GM18520 (cell line): ENCODE measurements at regions not wholly inside any gene's neighbourhood (a gene's known extent, or its start where the extent isn't known, plus 50 kb on each side); places are given as distances from the start of the nearest gene placed in this dataset.

Source experiments
- ATAC-seq: cut with Tn5 transposase; IDR thresholded peaks from one replicate; pipeline ENCODE4 v1.9.1; 2021; ENCODE audit not compliant: unreplicated experiment

DNA sequence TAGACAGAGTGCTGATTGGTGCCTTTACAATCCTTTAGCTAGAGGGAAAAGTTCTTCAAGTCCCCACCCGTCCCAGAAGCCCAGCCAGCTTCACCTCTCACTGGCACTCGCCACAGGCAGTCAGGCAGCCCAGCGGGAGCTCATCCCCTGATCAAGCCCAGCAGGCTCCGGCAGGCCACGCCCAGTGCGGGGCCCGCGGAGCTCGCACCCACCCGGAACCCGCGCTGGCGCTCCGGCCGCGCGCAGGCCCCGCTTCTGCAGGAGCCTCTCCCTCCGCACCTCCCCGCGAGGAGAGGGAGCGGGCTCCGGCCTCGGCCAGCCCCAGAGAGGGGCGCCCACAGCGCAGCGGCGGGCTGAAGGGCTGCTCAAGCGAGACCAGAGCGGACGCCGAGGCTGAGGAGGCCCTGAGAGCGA, 202.4 kb upstream of the PDGFD start:
- no peak for ATAC-seq

DNA sequence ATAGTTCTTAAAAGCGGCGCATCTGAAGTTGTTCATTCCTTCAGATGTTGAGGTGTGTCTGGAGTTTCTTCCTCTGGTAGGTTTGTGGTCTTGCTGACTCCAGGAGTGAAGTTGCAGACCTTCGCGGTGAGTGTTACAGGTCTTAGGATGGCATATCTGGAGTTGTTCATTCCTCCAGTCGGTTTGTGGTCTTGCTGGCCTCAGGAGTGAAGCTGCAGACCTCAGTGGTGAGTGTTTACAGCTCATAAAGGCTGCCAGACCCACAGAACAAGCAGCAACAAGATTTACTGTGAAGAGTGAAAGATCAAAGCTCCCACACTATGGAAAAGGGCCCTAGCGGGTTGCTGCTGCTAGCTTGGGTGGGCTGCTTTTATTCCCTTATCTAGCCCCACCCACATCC, 201.7 kb upstream of the PDGFD start:
- no peak for ATAC-seq

DNA sequence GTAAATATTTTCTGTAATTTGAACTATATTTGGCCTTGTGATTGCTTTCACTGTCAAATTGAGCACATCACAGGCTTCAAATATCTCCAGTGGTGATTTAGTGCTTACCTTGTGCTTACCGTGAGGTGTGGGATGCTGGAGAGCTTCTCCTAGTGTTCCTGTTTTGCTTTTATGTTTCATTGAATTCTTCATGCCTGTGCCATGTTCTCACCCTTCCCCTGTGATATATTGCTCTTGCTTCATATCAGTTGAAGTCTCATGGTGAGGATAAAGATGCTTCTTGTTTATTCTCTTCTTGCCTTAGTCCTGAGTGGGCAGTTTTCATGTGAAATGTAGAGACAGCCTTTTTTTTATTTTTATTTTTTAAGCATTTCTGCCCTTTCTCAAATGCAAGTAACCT, 198.0 kb upstream of the PDGFD start:
- ATAC-seq: no peak

DNA sequence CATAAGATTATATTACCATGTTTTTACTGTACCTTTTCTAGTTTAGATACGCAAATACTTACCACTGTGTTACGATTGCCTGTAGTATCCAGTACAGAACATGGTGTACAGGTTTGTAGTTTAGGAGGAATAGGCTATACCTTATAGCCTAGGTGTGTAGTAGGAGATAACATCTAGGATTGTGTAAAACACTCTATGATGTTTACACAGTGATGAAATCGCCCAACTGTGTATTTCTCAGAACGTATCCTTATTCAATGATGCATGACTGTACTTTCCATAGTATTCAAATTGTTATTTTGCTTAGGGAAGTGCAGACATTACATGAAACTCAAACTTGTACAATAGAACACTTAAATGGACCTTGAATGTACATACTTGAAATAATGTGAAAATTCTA, 188.1 kb upstream of the PDGFD start:
- ATAC-seq: no peak

DNA sequence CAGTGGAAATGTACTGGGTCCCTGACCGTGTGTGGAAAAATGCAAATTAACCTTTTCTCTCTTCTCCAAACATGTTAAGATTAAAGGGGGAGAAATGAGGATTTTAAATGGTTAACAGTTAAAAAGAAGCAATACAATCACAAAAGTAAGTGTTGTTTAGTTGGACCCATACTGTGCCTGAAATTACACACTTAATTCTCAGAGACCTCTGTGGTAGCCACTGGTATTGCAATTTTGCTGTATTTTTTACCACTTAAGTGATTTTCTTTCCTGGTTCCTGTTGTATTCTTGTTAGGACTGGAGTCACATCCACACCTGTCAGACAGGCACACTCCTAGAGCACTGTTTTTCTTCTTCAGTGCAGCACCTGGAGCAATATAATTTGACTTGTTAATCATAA, 179.6 kb upstream of the PDGFD start:
- ATAC-seq: no peak

DNA sequence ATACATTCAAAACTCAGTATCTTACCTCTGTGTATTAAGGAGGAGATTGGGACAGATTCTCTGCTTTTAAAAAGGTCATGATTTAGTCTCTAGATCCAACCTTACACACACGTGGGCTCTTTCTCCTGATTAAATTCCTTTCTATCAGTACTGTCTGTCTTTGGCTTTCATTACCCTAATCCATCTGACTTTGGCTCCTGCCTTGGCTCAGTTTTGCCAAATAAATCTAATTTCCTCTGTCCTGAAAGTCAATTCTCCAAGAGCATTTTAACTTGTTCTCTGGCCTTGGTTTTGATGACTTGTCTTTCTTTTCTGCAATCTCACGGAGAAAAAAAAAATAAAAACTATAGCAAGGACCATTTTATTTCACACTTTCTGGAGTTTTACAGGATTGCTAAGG, 176.6 kb upstream of the PDGFD start:
- ATAC-seq: no peak

DNA sequence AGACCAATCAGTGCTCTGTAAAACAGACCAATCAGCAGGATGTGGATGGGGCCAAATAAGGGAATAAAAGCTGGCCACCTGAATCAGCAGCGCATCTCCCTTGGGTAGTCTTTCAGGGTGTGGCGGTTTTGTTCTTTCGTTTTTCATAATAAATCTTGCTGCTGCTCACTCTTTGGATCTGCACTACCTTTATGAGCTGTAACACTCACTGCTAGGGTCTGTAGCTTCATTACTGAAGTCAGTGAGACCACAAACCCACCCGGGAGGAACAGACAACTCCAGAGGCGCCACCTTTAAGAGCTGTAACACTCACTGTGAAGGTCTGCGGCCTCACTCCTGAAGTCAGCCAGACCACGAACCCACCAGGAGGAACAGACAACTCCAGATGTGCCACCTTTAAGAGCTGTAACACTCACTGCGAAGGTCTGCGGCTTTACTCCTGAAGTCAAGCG, 175.5 kb upstream of the PDGFD start:
- ATAC-seq: no peak

DNA sequence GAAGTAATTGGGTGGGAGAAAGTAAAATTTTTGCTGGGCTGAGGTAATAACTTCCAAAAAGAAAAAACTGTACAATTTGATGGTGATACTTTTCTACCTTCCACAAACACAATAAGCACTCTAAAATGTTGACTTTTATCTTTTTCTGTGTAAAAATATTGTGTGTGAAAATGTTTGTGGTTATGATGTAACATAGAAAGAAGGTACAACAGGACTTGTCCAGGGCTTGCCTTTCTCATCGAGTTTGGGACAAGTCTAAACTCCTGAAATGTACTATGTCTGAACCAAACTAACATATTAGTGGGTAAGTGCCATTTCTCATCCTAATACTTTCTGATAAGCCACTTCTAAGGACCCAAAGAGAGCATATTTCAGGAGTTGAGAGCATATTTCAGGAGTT, 174.2 kb upstream of the PDGFD start:
- no peak for ATAC-seq

DNA sequence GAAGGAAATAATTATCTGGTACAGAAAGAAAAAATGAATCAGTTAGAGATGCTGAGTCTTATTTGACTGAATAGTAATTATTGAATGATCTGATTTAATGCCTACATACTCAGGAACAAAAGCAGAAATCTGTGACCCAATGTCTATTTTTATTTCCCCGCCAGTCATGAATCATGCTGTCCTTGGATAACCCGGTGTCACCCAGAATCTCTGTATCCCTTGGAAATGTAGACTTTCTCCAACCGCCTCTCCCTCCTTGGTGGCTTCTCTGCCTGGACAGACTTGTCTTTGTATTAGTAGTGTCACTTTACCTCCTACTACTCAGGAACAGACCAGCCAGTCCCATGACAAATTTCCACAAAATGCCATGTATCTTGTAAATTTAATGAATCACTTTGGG, 173.3 kb upstream of the PDGFD start:
- no peak for ATAC-seq

DNA sequence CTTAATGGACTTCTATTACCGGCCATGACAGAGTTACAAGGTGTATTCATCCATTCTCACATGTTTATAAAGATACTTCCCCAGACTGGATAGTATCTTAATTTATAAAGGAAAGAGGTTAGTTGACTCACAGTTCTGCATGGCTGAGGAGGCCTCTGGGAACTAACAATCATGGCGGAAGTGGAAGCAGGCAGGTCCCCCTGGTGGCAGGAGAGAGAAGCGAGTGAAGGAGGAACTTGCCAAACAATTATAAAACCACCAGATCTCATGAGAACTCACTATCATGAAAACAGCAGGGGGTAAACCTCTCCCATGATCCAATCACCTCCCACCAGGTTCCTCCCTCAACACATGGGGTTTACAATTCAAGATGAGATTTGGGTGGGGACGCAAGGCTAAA, 170.0 kb upstream of the PDGFD start:
- ATAC-seq: no peak

DNA sequence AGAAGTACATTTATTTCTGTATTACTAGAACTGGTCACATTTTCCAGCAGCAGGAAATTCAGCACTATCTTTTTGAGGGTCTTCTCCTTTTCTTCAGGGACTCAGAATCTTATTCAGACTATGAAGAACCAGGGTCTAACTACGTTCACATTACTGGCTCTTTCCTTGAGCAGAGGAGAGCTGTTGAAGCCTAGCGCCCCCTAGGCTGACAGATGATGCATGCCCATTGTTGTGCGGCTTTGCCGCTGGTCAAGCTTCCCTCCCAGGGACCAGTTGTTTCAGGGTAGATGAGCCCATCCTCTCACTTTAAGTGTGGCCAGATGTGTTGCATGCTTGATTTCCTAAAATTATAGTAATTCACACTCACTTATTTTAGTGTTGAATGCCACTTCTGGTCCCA, 168.2 kb upstream of the PDGFD start:
- no peak for ATAC-seq

DNA sequence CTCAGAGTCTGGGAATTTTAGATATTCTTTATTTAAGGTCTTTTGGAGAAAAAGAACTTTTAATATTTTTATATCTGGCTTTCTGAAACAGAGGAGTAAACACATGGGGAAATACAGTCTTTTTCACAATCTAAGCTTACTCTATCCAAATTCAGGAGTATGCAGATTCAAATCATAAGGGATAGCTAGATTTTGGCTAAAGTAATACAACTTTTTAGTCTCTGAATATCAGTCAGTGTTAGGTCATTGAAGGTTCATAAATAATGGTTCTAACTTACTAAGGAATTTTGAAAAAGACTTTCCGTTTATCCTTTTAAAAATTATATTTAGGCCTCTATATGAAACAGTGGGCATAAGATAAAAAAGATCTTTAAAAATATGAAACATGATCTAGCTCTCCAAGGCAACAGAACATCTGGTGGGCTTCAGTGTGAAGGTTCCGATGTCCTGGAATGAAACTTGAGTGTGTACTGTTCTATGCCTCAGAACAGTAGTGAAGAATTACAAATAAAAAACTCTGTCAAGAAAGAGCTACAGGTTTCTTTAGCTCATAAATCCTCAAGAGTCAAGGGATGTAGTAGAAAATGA, 165.2 kb upstream of the PDGFD start:
- no peak for ATAC-seq

DNA sequence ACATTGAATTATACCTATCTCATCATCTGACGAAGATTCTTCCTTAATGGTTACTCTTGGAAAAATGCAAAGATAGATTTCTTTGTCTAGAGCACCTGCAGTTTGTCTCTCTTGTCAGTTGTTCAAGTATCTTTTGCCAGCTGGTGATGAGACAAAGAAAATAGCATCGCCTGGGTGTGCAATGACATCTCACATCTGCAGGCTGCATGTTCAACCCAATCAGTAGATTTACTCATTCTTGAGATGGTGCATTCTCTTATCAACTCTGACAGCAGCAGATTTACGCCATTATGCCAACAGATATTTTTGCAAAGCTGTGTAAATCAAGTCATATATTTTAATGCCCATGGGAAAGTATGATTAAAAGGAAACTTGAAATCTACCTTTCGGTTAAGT, 164.6 kb upstream of the PDGFD start:
- no peak for ATAC-seq

DNA sequence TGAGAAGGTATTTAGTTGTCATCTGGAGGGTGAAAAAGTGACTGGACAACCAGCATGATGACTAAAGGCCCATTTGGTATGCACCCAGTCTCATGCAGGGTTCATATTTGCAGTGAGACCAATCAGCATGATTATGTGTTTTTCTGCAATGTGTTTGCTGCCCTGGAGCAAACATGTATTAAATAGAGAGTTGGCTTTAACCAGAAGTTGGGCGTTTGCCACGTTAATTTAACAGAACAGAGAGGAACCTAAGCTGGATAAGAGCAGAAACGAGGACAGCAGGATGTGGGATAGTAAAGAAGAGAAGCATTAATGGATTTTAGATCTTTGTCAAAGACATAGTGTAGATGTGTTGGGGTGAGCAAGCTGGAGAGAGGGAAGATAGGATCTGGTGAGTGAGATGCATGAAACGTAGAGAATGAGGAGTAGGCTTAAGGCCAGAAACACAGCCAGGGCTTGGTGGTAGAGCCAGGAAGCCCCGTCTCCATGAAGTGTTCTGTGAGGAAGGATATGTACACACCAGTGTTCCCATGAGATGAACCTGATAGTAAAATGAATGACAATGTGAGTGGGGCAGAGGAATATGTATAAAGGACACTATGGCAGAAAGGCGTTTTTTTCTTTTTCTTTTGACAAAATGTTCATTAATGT, 164.0 kb upstream of the PDGFD start:
- no peak for ATAC-seq

DNA sequence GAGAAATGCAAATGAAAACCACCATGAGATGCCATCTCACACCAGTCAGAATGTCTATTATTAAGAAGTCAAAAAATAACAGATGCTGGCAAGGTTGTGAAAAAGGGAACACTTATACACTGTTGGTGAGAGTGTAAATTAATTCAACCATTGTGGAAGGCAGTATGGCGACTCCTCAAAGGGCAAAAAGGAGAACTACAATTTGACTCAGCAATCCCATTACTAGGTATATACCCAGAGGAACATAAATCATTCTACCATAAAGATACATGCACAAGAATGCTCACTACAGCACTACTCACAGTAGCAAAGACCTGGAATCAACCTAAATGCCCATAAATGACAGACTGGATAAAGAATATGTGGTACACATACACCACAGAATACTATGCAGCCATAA, 161.1 kb upstream of the PDGFD start:
- ATAC-seq: no peak

DNA sequence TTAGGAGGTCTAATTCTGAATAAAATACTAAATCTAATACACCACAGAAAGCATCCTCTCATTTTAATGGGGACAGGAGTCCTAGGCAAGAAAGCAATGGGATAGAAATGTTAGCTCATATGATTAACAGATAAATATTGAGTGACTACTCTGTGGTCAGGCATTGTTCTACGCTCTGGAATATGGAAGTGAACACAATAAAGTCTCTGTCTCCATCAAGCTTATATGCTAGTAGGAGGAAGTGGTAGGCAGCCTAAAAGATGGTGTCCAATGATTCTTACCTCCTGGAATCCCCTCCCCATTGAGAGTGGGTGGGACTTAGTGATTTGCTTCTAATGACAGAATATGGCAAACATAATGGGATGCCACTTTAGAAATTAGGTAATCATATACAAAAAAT, 160.3 kb upstream of the PDGFD start:
- ATAC-seq: no peak

DNA sequence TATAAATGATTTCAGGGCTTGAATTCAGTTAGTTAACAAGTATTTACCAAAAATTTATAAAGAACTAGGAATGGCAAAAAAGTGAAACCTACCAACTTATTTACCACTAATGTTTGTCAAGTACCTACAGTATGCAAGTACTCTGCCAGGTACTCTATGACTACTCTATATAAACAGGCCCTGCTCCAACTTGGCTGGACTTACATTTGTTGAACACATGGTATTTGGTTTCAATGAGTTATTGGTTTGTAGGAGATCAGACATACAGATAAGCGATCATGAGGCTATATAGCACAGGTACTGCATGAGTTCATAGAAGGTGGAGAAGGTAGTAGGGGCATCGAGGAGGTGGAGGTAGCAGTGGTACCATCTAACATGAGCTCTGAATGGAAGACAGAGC, 159.9 kb upstream of the PDGFD start:
- no peak for ATAC-seq

DNA sequence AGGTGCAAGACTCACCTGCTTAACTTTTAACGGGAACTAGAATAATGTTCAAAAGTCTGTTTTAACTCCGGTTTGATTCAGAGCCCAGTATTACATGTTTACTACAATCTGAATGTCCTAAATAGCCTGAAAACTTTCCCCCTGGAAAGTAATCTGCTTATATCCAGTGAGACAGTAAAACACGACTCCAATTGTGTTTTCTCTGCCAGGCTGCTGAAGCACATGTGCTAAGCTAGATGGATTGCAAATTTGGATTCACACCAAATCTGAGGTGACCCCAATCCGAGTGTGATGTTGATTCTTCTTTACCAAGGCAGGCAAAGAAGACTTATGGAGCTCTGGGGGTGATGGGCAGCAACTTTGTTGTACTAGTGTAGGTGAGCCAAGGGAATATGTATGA, 158.7 kb upstream of the PDGFD start:
- no peak for ATAC-seq

DNA sequence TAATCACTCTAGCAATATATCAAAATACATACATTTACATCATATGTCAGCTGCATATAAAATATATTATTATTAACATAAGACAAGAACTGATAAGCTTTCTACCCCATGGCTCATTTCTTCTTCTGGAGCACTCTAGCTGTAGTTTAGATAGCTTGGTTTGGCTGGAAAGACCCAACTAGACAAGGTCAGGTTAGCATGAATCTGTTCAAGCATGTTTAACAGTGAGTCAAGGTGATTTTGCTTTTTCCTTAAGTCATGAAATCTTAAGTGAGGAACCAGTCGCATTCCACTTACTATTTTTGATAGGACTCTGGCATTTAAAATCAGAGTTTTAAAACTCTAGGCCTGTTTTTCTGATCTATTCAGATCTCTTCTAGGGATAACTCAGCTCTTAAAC, 157.0 kb upstream of the PDGFD start:
- no peak for ATAC-seq

DNA sequence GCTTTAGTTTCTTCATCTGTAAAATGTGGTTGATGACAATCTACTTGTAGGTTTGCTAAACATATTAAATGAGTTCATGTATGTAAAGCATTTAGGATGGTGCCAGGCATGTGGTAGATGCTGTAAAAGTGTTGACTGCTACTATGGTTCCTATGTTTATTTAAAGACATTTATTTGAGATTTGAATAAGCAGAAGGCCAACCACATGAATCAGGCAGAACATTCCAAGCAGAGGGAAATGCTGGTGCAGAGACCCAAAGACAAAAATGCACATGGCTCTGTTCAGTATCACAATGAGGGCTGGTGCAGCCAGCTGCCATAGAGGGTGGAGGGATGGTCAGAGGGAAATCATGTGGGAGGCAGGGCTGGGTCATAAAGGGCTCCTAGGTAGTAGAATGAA, 156.2 kb upstream of the PDGFD start:
- ATAC-seq: no peak

DNA sequence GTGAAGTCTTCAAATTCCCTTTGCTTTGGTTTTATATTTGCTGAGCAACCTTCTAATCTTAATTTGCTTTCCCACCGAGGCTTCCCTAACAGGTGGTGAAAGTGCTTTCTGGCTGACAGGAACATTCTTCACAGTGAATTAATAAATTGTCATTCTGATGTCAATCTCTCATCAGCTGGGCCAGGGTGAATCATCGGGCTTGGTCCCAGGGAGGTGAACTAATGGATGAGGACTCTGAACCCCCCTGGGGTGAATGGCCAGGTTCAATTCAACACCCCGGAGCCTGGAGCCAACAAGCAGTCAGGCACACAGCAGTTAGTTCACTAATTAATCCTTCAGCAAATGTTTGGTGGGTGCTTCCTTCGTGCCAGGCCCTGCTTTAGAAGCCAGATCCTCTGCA, 155.4 kb upstream of the PDGFD start:
- no peak for ATAC-seq

DNA sequence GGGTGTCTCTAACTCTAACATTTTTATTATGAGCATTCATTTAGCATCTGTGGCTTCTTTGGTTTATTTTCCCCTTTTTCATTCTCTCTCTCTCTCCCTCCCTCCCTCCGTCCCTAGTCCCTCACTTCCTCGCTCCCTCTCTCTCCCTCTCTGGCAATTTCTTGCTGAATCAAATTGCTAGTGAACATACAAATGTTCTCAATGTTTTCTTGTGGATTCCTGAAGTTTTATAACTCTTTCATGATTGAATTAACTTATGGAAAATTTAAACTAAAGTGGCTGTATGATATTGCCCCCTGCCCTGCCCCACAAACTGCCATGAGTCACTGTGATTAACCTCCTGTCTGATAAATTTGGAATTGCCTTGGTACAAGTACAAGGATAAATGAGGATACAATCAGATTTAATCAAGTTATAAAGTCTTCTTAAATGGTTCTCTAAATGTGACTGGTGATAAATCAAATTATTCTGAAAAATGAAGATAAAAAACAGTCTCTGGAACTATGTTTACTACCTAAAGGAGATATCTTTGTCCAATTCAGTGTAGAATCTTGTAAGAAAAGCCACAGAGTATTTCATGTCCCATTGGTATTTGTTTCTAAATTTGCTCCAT, 143.0 kb upstream of the PDGFD start:
- no peak for ATAC-seq

DNA sequence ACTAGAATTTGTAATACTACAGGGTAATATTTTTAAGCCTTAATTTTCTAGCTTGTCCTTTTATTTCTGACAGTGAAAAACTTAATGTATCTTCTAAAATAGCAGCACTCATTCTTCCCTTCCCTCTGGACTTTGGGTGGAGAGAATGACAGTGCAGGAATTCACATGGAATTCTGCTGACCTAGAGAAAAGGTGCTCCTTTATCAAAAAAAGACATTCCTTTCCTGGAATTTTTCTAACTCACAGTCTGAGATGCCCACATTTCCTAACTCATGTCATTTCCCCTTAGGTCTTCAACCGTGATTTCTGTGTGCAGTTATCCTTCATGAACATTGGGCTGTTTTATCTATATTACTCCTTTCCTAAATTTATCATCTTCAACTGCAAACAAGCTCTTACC, 137.8 kb upstream of the PDGFD start:
- no peak for ATAC-seq
